Psoas muscle (tissue), 7 donors: ENCODE measurements at regions not wholly inside any gene's neighbourhood (a gene's known extent, or its start where the extent isn't known, plus 50 kb on each side); places are given as distances from the start of the nearest gene placed in this dataset.

ENCODE experiments used
- ATAC-seq, 4 donors: fragments of 200-7000 bp; cut with Tn5 transposase; one replicate each; pipeline ENCODE4 v1.9.1; 2020; ENCODE audit warnings: moderate library complexity in 3 of 4, mild to moderate bottlenecking in 2 of 4
- DNase-seq, 2 donors: peaks; one replicate each; pipeline ENCODE4 v3.0.0-alpha.2; 2020
- H3K27ac ChIP-seq: fragments of 200-600 bp; one replicate; pipeline ENCODE4 v1.8.0; 2022
- H3K27me3 ChIP-seq, 3 donors: fragments of 200-600 bp in 1 of 3; one replicate each; pipeline versions ENCODE4 v1.6.1 to v1.8.0; 2013 to 2022; ENCODE audit warnings: low read length in 2 of 3, mild to moderate bottlenecking in 2 of 3, moderate library complexity in 1 of 3; ENCODE audit not compliant: insufficient read depth in 3 of 3
- H3K36me3 ChIP-seq, 2 donors: fragments of 200-600 bp in 1 of 2; one replicate each; pipeline versions ENCODE4 v1.6.1 to v1.8.0; 2013 to 2022; ENCODE audit warnings: low read depth in 1 of 2, mild to moderate bottlenecking in 1 of 2, moderate library complexity in 1 of 2; ENCODE audit not compliant: insufficient read depth in 1 of 2
- H3K4me1 ChIP-seq: fragments of 200-600 bp; one replicate; pipeline ENCODE4 v1.8.0; 2022
- H3K4me3 ChIP-seq: fragments of 200-600 bp; one replicate; pipeline ENCODE4 v1.8.0; 2022; ENCODE audit warnings: mild to moderate bottlenecking
- H3K9me3 ChIP-seq: fragments of 200-600 bp; one replicate; pipeline ENCODE4 v1.8.0; 2022
- WGBS, 3 donors: extraction: QIAGEN DNeasy Blood & Tissue Kit; methylation state at CpG; one replicate each; pipeline versions ENCODE4 v1.1.6 to v1.1.7; 2013; 5-methylcytosine and 5-hydroxymethylcytosine counted together
- intact Hi-C, 2 donors: fragments of 100-400 bp; cut with DNase I; formaldehyde crosslinking; loops; one replicate each; pipeline versions ENCODE4 v1.11.0 to v1.14.2; 2022
- TF ChIP-seq, protein P1 (sequence below): fragments of 200-600 bp; IDR thresholded peaks from one replicate; pipeline ENCODE4 v1.8.0; 2022; ENCODE audit warnings: antibody characterized with exemption
- donor health status: healthy with polysubstance abuse.
- donor health status: DM: no; HTN: no; CAD: no; lungs with moderate emphysema.
- donor health status: Bipolar disorder and iron deficiency.
- donor health status: healthy.
- donor health status: DM: yes; HTN: yes; CAD: no.
- donor health status: DM: no; HTN: no; CAD: no.
- donor health status: DM: yes; HTN: yes; CAD: no.

DNA sequence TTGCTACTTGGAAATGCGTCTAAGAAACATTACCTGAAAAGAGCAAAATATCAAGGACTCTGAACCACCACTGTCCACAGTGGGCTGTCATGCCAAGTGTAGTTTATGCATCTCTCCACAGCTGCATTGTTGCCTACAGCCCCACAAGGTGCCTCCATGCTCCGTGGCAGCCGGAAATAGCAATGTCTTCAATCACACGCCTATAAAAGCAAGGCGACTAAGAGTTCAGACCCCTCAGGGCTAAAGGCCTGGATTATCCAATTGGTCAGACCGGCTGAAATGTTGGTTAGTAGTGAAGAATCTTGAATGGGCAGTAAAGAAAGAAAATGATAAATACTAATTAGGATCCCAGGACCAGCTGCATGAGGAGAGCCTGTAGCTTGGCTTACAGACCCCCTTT is 114.0 kb upstream of the SLC35G4 start:
- H3K4me3 ChIP-seq, result no peak overlapping the region
- H3K27ac ChIP-seq, result no peak overlapping the region
- H3K9me3 ChIP-seq, result no peaks in the 10 kb centered on the region
- 77 to 79% (median 79%) methylated on average over 6 of the region's 6 CpGs for WGBS, 3 donors
- TF ChIP-seq, protein P1, sequence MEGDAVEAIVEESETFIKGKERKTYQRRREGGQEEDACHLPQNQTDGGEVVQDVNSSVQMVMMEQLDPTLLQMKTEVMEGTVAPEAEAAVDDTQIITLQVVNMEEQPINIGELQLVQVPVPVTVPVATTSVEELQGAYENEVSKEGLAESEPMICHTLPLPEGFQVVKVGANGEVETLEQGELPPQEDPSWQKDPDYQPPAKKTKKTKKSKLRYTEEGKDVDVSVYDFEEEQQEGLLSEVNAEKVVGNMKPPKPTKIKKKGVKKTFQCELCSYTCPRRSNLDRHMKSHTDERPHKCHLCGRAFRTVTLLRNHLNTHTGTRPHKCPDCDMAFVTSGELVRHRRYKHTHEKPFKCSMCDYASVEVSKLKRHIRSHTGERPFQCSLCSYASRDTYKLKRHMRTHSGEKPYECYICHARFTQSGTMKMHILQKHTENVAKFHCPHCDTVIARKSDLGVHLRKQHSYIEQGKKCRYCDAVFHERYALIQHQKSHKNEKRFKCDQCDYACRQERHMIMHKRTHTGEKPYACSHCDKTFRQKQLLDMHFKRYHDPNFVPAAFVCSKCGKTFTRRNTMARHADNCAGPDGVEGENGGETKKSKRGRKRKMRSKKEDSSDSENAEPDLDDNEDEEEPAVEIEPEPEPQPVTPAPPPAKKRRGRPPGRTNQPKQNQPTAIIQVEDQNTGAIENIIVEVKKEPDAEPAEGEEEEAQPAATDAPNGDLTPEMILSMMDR, result no peak
- H3K27me3 ChIP-seq, result peaks cover 0 to 2% (median 0%) of the 10 kb centered on the region in 3 donors
- DNase-seq (no peak), ATAC-seq (no peak)
- peaks cover 5% of the 10 kb centered on the region for H3K4me1 ChIP-seq
- intact Hi-C loops, result loop anchor here in 1 of 2 donors (5.0 kb wide), 1 partner anchor 118 kb away; no protein-coding TSS in a partner anchor
- no peaks in the 10 kb centered on the region for H3K36me3 ChIP-seq

DNA sequence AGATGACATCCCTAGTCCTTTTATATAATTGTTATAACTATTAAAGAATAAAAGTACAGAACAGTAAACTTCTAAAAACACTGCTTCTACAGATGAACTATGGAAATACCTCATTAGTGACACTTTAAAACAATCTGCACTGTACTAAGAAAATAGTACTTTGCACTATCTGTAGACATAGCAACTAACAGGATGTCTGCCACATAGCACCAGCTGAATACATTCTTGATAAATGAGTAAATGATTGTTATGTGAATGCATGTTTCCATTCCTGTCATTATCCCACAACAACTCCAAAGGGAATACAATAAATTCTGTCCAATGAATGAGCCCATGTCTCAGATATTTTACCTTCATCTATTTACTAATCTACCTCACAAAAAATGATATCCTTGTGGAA is 115.3 kb upstream of the SLC35G4 start:
- H3K4me3 ChIP-seq, result no peak overlapping the region
- DNase-seq (no peak), ATAC-seq (no peak)
- H3K27me3 ChIP-seq, result peaks cover 0 to 2% (median 0%) of the 10 kb centered on the region in 3 donors
- intact Hi-C loops, result no loop called here
- H3K4me1 ChIP-seq, result no peaks in the 10 kb centered on the region
- H3K36me3 ChIP-seq, result no peaks in the 10 kb centered on the region
- H3K27ac ChIP-seq, result no peak overlapping the region
- TF ChIP-seq, protein P1, result no peak
- no peaks in the 10 kb centered on the region for H3K9me3 ChIP-seq

DNA sequence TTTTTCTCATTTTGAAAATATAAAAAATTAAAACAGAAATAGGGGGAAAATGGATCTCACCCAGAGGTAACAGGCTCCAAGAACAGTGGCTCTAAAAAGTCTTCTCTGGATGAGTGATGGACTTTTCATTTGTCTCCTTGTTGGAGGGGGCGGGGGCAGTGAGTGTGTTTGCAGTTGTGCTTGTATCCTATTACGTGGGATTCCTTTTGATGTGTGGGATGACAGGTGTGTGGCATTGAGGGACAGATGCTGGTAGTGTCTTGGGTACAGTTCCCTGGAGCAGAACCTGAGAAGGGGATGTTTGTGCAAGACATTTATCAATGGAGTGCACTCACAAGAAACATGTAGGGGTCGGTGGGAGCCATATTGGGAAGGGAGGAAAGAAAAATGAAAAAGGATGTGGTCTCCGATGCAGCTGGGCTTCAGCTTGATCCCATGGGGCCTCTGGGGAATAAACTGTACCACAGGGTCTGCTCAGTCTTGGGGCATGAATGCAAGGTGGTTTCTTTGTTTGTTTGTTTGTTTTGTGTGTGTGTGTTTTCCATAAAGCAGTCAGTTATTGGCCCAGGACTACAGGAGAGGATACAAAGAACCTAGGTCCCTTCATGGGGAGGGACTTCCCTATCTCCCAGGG is 120.0 kb upstream of the SLC35G4 start:
- Histone ChIP-seq H3K27me3 (no peaks in the 10 kb centered on the region), H3K36me3 (no peaks in the 10 kb centered on the region), H3K4me3 (no peak overlapping the region), H3K9me3 (no peaks in the 10 kb centered on the region), H3K4me1 (no peaks in the 10 kb centered on the region), H3K27ac (no peak overlapping the region)
- DNase-seq, result no peak
- 60 to 73% (median 70%) methylated on average over 4 of the region's 4 CpGs for WGBS, 3 donors
- TF ChIP-seq, protein P1, result no peak
- no peak for ATAC-seq
- intact Hi-C loops, result no loop called here

DNA sequence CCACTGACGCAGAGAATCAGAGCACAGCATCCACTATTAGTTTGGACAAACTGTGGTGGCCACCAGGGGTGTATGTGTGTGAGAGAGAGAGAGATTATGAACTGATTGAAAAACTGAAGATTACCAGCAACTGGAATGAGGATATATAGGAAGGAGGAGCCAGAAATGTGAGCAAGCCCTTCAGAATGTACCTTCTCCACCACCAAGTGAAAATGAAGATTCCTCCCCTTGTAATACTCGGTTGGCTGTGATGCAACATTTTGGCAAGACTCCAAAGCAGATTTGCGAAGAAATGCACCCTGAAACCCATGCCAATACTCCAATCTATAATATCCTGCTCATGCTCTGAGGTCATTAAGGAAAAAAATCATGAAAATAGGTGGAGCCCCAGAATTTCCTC is 121.2 kb upstream of the SLC35G4 start:
- intact Hi-C loops, result no loop called here
- no peak overlapping the region for H3K4me3 ChIP-seq
- TF ChIP-seq, protein P1, result no peak
- no peaks in the 10 kb centered on the region for H3K36me3 ChIP-seq
- no peak for ATAC-seq
- H3K27ac ChIP-seq, result no peak overlapping the region
- no peaks in the 10 kb centered on the region for H3K4me1 ChIP-seq
- 42 to 48% (median 45%) methylated on average over 3 of the region's 3 CpGs for WGBS, 3 donors
- no peak for DNase-seq
- no peaks in the 10 kb centered on the region for H3K9me3 ChIP-seq
- H3K27me3 ChIP-seq, result no peaks in the 10 kb centered on the region

DNA sequence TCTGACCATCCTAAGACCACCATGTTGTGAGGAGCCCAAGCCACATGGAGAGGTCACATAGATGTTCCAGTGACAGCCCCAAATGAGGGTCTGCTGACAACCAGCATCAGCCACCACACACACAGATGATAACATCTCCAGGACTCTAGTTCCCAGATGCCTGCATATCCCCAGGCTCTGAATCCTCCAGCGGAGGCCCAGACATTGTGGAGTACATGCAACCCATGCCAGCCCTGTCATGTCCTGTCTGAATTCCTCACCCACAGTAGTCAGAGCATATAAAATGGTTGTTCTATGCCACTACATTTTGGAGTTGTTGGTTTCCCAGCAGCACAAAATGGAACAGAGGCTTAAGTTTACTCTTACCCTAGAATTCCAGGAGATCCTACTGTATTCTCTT is 122.0 kb upstream of the SLC35G4 start:
- Histone ChIP-seq H3K27me3 (no peaks in the 10 kb centered on the region), H3K36me3 (no peaks in the 10 kb centered on the region), H3K9me3 (no peaks in the 10 kb centered on the region), H3K4me1 (no peaks in the 10 kb centered on the region), H3K27ac (no peak overlapping the region), H3K4me3 (no peak overlapping the region)
- 93 to 100% (median 95%) methylated on average over 1 of the region's 1 CpG for WGBS, 3 donors
- intact Hi-C loops, result no loop called here
- TF ChIP-seq, protein P1, result no peak
- ATAC-seq, result no peak
- DNase-seq, result no peak
